ENCODE measurements at regions not wholly inside any gene's neighbourhood (a gene's known extent, or its start where the extent isn't known, plus 50 kb on each side); places are given as distances from the start of the nearest gene placed in this dataset.

DNA sequence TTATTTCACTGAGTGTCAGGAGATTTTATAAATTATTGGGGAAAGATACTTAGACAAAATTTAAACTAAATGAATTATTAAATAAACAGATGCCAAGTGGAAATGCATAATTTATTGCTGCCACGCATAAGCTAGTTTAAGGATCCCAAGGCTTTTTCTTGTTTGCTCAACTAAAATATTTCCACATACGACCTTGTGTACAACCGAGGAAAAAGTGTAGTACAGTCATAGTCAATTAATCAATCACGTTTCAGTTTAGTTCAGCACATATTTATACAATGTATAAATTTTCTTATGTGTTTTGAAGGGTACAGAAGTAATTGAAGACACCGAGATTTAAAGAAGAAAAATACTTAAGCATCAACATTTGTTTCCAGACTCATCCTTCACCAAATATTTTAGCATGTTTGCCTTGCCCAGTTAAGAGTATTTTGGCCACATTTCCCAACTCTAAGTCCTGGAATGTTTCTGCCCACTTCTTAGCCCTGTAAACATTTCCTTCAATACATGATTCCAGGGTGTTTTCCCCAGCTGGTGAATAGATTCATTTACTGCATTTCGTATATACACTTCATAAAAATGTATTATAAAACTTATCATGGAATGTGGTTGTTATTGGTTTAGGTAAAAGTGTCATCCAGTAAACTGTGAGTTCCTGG is 652.9 kb downstream of the ELAVL2 start:
- FAIRE-seq (no peak), DNase-seq (no peak)
- Histone ChIP-seq H3K27me3 (ENCODE audit: control insufficient read depth in 3 of 3, insufficient read depth in 3 of 3, low read length in 3 of 3) (no peaks in the 10 kb centered on the region), H3K4me3 (ENCODE audit: low read depth in 1 of 3, low read length in 3 of 3) (no peak overlapping the region), H3K9me3 (ENCODE audit: control insufficient read depth in 2 of 2, insufficient read depth in 1 of 2, low read depth in 1 of 2, low read length in 1 of 2) (no peaks in the 10 kb centered on the region), H3K4me1 (ENCODE audit: control insufficient read depth in 3 of 3, insufficient read depth in 2 of 3, low read depth in 1 of 3, low read length in 2 of 3) (no peaks in the 10 kb centered on the region), H3K36me3 (ENCODE audit: control insufficient read depth in 3 of 3, insufficient read depth in 2 of 3, low read depth in 1 of 3, low read length in 3 of 3) (no peaks in the 10 kb centered on the region), H3K27ac (ENCODE audit: low read depth in 1 of 3, low read length in 2 of 3) (no peak overlapping the region)
- 56 to 65% (median 57%) methylated on average over 6 of the region's 6 CpGs for WGBS, 3 donors

- no peaks in the 10 kb centered on the region for H3K27me3 ChIP-seq (ENCODE audit: control insufficient read depth in 3 of 3, insufficient read depth in 3 of 3, low read length in 3 of 3)
- no peaks in the 10 kb centered on the region for H3K4me1 ChIP-seq (ENCODE audit: control insufficient read depth in 3 of 3, insufficient read depth in 2 of 3, low read depth in 1 of 3, low read length in 2 of 3)
- DNase-seq, result no peak
- H3K27ac ChIP-seq (ENCODE audit: low read depth in 1 of 3, low read length in 2 of 3), result no peak overlapping the region
- FAIRE-seq, result no peak
- H3K36me3 ChIP-seq (ENCODE audit: control insufficient read depth in 3 of 3, insufficient read depth in 2 of 3, low read depth in 1 of 3, low read length in 3 of 3), result no peaks in the 10 kb centered on the region
- H3K9me3 ChIP-seq (ENCODE audit: control insufficient read depth in 2 of 2, insufficient read depth in 1 of 2, low read depth in 1 of 2, low read length in 1 of 2), result no peaks in the 10 kb centered on the region
- no peak overlapping the region for H3K4me3 ChIP-seq (ENCODE audit: low read depth in 1 of 3, low read length in 3 of 3)
- WGBS, 3 donors, result 79 to 85% (median 85%) methylated on average over 4 of the region's 4 CpGs
These were observed 631.8 kb downstream of the ELAVL2 start for GRCh38 chr9:23194281-23194680.

GRCh38 chr9:23215688-23216087 is 610.4 kb downstream of the ELAVL2 start:
- DNase-seq (no peak), FAIRE-seq (no peak)
- Histone ChIP-seq H3K27ac (ENCODE audit: low read depth in 1 of 3, low read length in 2 of 3) (no peak overlapping the region), H3K9me3 (ENCODE audit: control insufficient read depth in 2 of 2, insufficient read depth in 1 of 2, low read depth in 1 of 2, low read length in 1 of 2) (no peaks in the 10 kb centered on the region), H3K36me3 (ENCODE audit: control insufficient read depth in 3 of 3, insufficient read depth in 2 of 3, low read depth in 1 of 3, low read length in 3 of 3) (no peaks in the 10 kb centered on the region), H3K27me3 (ENCODE audit: control insufficient read depth in 3 of 3, insufficient read depth in 3 of 3, low read length in 3 of 3) (no peaks in the 10 kb centered on the region), H3K4me3 (ENCODE audit: low read depth in 1 of 3, low read length in 3 of 3) (no peak overlapping the region), H3K4me1 (ENCODE audit: control insufficient read depth in 3 of 3, insufficient read depth in 2 of 3, low read depth in 1 of 3, low read length in 2 of 3) (no peaks in the 10 kb centered on the region)
- 64 to 73% (median 67%) methylated on average over 5 of the region's 5 CpGs for WGBS, 3 donors

- FAIRE-seq (no peak), DNase-seq (no peak)
- no peaks in the 10 kb centered on the region for H3K36me3 ChIP-seq (ENCODE audit: control insufficient read depth in 3 of 3, insufficient read depth in 2 of 3, low read depth in 1 of 3, low read length in 3 of 3)
- no peaks in the 10 kb centered on the region for H3K4me1 ChIP-seq (ENCODE audit: control insufficient read depth in 3 of 3, insufficient read depth in 2 of 3, low read depth in 1 of 3, low read length in 2 of 3)
- no peak overlapping the region for H3K4me3 ChIP-seq (ENCODE audit: low read depth in 1 of 3, low read length in 3 of 3)
- no peaks in the 10 kb centered on the region for H3K27me3 ChIP-seq (ENCODE audit: control insufficient read depth in 3 of 3, insufficient read depth in 3 of 3, low read length in 3 of 3)
- 83 to 88% (median 88%) methylated on average over 13 of the region's 13 CpGs for WGBS, 3 donors
- no peak overlapping the region for H3K27ac ChIP-seq (ENCODE audit: low read depth in 1 of 3, low read length in 2 of 3)
- H3K9me3 ChIP-seq (ENCODE audit: control insufficient read depth in 2 of 2, insufficient read depth in 1 of 2, low read depth in 1 of 2, low read length in 1 of 2), result peaks cover 0 to 1% of the 10 kb centered on the region in 2 donors
These were observed 606.6 kb downstream of the ELAVL2 start for GRCh38 chr9:23219471-23219870.

- FAIRE-seq, result no peak
- DNase-seq, result no peak
- H3K27me3 ChIP-seq (ENCODE audit: control insufficient read depth in 3 of 3, insufficient read depth in 3 of 3, low read length in 3 of 3), result no peaks in the 10 kb centered on the region
- H3K36me3 ChIP-seq (ENCODE audit: control insufficient read depth in 3 of 3, insufficient read depth in 2 of 3, low read depth in 1 of 3, low read length in 3 of 3), result no peaks in the 10 kb centered on the region
- peaks cover 0 to 1% of the 10 kb centered on the region in 2 donors for H3K9me3 ChIP-seq (ENCODE audit: control insufficient read depth in 2 of 2, insufficient read depth in 1 of 2, low read depth in 1 of 2, low read length in 1 of 2)
- no peak overlapping the region for H3K4me3 ChIP-seq (ENCODE audit: low read depth in 1 of 3, low read length in 3 of 3)
- H3K4me1 ChIP-seq (ENCODE audit: control insufficient read depth in 3 of 3, insufficient read depth in 2 of 3, low read depth in 1 of 3, low read length in 2 of 3), result no peaks in the 10 kb centered on the region
- H3K27ac ChIP-seq (ENCODE audit: low read depth in 1 of 3, low read length in 2 of 3), result no peak overlapping the region
- WGBS, 3 donors, result 73 to 77% (median 76%) methylated on average over 2 of the region's 2 CpGs
These were observed 605.9 kb downstream of the ELAVL2 start for GRCh38 chr9:23220171-23220570.

GRCh38 chr9:23220957-23221356 is 605.1 kb downstream of the ELAVL2 start:
- Histone ChIP-seq H3K27ac (ENCODE audit: low read depth in 1 of 3, low read length in 2 of 3) (no peak overlapping the region), H3K9me3 (ENCODE audit: control insufficient read depth in 2 of 2, insufficient read depth in 1 of 2, low read depth in 1 of 2, low read length in 1 of 2) (peaks cover 0 to 1% of the 10 kb centered on the region in 2 donors), H3K36me3 (ENCODE audit: control insufficient read depth in 3 of 3, insufficient read depth in 2 of 3, low read depth in 1 of 3, low read length in 3 of 3) (no peaks in the 10 kb centered on the region), H3K4me3 (ENCODE audit: low read depth in 1 of 3, low read length in 3 of 3) (no peak overlapping the region), H3K27me3 (ENCODE audit: control insufficient read depth in 3 of 3, insufficient read depth in 3 of 3, low read length in 3 of 3) (no peaks in the 10 kb centered on the region), H3K4me1 (ENCODE audit: control insufficient read depth in 3 of 3, insufficient read depth in 2 of 3, low read depth in 1 of 3, low read length in 2 of 3) (no peaks in the 10 kb centered on the region)
- WGBS, 3 donors, result 44 to 70% (median 58%) methylated on average over 3 of the region's 3 CpGs
- DNase-seq, result no peak
- FAIRE-seq, result no peak

DNA sequence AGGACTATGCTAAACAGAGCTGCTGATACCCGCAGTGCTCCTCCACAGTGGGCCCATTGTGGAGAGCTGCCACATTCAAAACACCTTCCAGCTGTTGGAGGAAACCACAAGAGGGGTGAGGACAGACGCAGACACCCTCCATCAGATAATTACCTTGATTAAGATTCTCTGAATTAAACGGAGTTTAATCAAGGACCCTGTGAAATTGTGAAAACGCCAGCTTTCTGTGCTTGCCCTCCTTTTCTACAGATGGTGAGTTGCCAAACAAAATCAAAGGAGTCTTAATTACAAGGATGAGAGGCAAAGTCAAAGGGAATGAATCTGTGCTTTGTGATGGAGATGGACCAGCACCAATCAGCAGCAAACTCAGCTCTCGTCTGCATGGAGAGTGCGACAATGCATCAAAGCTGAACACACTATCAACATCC is 596.1 kb downstream of the ELAVL2 start:
- no peak for FAIRE-seq
- no peaks in the 10 kb centered on the region for H3K4me1 ChIP-seq (ENCODE audit: control insufficient read depth in 3 of 3, insufficient read depth in 2 of 3, low read depth in 1 of 3, low read length in 2 of 3)
- no peak overlapping the region for H3K27ac ChIP-seq (ENCODE audit: low read depth in 1 of 3, low read length in 2 of 3)
- 40 to 56% (median 52%) methylated on average over 6 of the region's 6 CpGs for WGBS, 3 donors
- H3K36me3 ChIP-seq (ENCODE audit: control insufficient read depth in 3 of 3, insufficient read depth in 2 of 3, low read depth in 1 of 3, low read length in 3 of 3), result no peaks in the 10 kb centered on the region
- H3K27me3 ChIP-seq (ENCODE audit: control insufficient read depth in 3 of 3, insufficient read depth in 3 of 3, low read length in 3 of 3), result no peaks in the 10 kb centered on the region
- DNase-seq, result no peak
- H3K4me3 ChIP-seq (ENCODE audit: low read depth in 1 of 3, low read length in 3 of 3), result no peak overlapping the region
- peaks cover 0 to 2% of the 10 kb centered on the region in 2 donors for H3K9me3 ChIP-seq (ENCODE audit: control insufficient read depth in 2 of 2, insufficient read depth in 1 of 2, low read depth in 1 of 2, low read length in 1 of 2)

GRCh38 chr9:23232831-23233230 is 593.2 kb downstream of the ELAVL2 start:
- no peak overlapping the region for H3K4me3 ChIP-seq (ENCODE audit: low read depth in 1 of 3, low read length in 3 of 3)
- WGBS, 3 donors, result 49 to 57% (median 55%) methylated on average over 2 of the region's 2 CpGs

GRCh38 chr9:23243523-23243922 is 582.5 kb downstream of the ELAVL2 start:
- FAIRE-seq (no peak), DNase-seq (no peak)
- H3K4me3 ChIP-seq (ENCODE audit: low read depth in 1 of 3, low read length in 3 of 3), result no peak overlapping the region
- no peak overlapping the region for H3K27ac ChIP-seq (ENCODE audit: low read depth in 1 of 3, low read length in 2 of 3)
- WGBS, 3 donors, result 75 to 86% (median 77%) methylated on average over 1 of the region's 1 CpG
- peaks cover 0 to 3% of the 10 kb centered on the region in 2 donors for H3K9me3 ChIP-seq (ENCODE audit: control insufficient read depth in 2 of 2, insufficient read depth in 1 of 2, low read depth in 1 of 2, low read length in 1 of 2)
- H3K36me3 ChIP-seq (ENCODE audit: control insufficient read depth in 3 of 3, insufficient read depth in 2 of 3, low read depth in 1 of 3, low read length in 3 of 3), result no peaks in the 10 kb centered on the region
- H3K4me1 ChIP-seq (ENCODE audit: control insufficient read depth in 3 of 3, insufficient read depth in 2 of 3, low read depth in 1 of 3, low read length in 2 of 3), result no peaks in the 10 kb centered on the region
- no peaks in the 10 kb centered on the region for H3K27me3 ChIP-seq (ENCODE audit: control insufficient read depth in 3 of 3, insufficient read depth in 3 of 3, low read length in 3 of 3)

More at GRCh38 chr9:23232831-23233230, 593.2 kb downstream of the ELAVL2 start:
- Histone ChIP-seq H3K27me3 (ENCODE audit: control insufficient read depth in 3 of 3, insufficient read depth in 3 of 3, low read length in 3 of 3) (no peaks in the 10 kb centered on the region), H3K9me3 (ENCODE audit: control insufficient read depth in 2 of 2, insufficient read depth in 1 of 2, low read depth in 1 of 2, low read length in 1 of 2) (peaks cover 2% of the 10 kb centered on the region in 2 donors), H3K36me3 (ENCODE audit: control insufficient read depth in 3 of 3, insufficient read depth in 2 of 3, low read depth in 1 of 3, low read length in 3 of 3) (no peaks in the 10 kb centered on the region), H3K4me1 (ENCODE audit: control insufficient read depth in 3 of 3, insufficient read depth in 2 of 3, low read depth in 1 of 3, low read length in 2 of 3) (no peaks in the 10 kb centered on the region), H3K27ac (ENCODE audit: low read depth in 1 of 3, low read length in 2 of 3) (no peak overlapping the region)
- DNase-seq (no peak), FAIRE-seq (no peak)
